GM12865 (cell line): ENCODE measurements at regions not wholly inside any gene's neighbourhood (a gene's known extent, or its start where the extent isn't known, plus 50 kb on each side); places are given as distances from the start of the nearest gene placed in this dataset.

Source experiments
- DNase-seq: peaks from one replicate; pipeline ENCODE4 v3.0.0; 2010; ENCODE audit warnings: low read depth
- H3K4me3 ChIP-seq: 2 replicates; pipeline ENCODE4 v1.5.1; 2011; ENCODE audit warnings: mild to moderate bottlenecking, low read depth, low read length, control low read depth
- CTCF ChIP-seq: IDR thresholded peaks from 2 replicates; pipeline ENCODE4 v1.5.1; 2011; ENCODE audit warnings: low read length, control low read depth, low read depth, inconsistent platforms; ENCODE audit not compliant: insufficient read depth; ENCODE audit errors: missing control alignments

- DNase-seq: no peak
- H3K4me3 ChIP-seq: no peak overlapping the region
- TF ChIP-seq CTCF: no peak
Observed at GRCh38 chr13:68748038-68748437, 1359.6 kb upstream of the ATXN8OS start.

GRCh38 chr13:68745502-68745901 lies 1362.1 kb upstream of the ATXN8OS start:
- no peak overlapping the region for H3K4me3 ChIP-seq
- DNase-seq: no peak
- TF ChIP-seq CTCF: no peak

- no peak for TF ChIP-seq CTCF
- DNase-seq: no peak
- no peak overlapping the region for H3K4me3 ChIP-seq
Observed at GRCh38 chr13:68736961-68737360, 1370.7 kb upstream of the ATXN8OS start.

GRCh38 chr13:68727798-68728197 lies 1379.8 kb upstream of the ATXN8OS start:
- no peak for DNase-seq
- no peak for TF ChIP-seq CTCF

GRCh38 chr13:68727165-68727564 lies 1380.5 kb upstream of the ATXN8OS start:
- DNase-seq: no peak
- no peak overlapping the region for H3K4me3 ChIP-seq
- no peak for TF ChIP-seq CTCF

More at GRCh38 chr13:68727798-68728197, 1379.8 kb upstream of the ATXN8OS start:
- H3K4me3 ChIP-seq: no peak overlapping the region

GRCh38 chr13:68719815-68720214 lies 1387.8 kb upstream of the ATXN8OS start:
- H3K4me3 ChIP-seq: no peak overlapping the region
- TF ChIP-seq CTCF: no peak

GRCh38 chr13:68715651-68716050 lies 1392.0 kb upstream of the ATXN8OS start:
- H3K4me3 ChIP-seq: no peak overlapping the region
- no peak for DNase-seq
- no peak for TF ChIP-seq CTCF

More at GRCh38 chr13:68719815-68720214, 1387.8 kb upstream of the ATXN8OS start:
- DNase-seq: no peak
